B cell (primary cell): ENCODE measurements at regions not wholly inside any gene's neighbourhood (a gene's known extent, or its start where the extent isn't known, plus 50 kb on each side); places are given as distances from the start of the nearest gene placed in this dataset.

ENCODE experiments used
- ATAC-seq: fragments of 200-7000 bp; cut with Tn5 transposase; one replicate; pipeline ENCODE4 v1.10.0; 2021; ENCODE audit warnings: low read depth, mild to moderate bottlenecking, moderate number of reproducible peaks, moderate library complexity
- CTCF ChIA-PET: fragments of 350-600 bp; sonication (Branson Sonifier 250); formaldehyde crosslinking; loops from one replicate; lab custom pipeline; 2021; ENCODE audit warnings: antibody characterized with exemption, inconsistent platforms; lab: Charles Lee
- POLR2A ChIA-PET: fragments of 350-600 bp; sonication (Branson Sonifier 250); formaldehyde crosslinking; loops from one replicate; lab custom pipeline; 2021; ENCODE audit warnings: antibody characterized with exemption; lab: Charles Lee
- DNase-seq: peaks from one replicate; pipeline ENCODE4 v3.0.0; 2013
- H2AFZ ChIP-seq: 2 replicates; pipeline ENCODE4 v1.6.1; 2012; ENCODE audit warnings: mild to moderate bottlenecking, low read depth, low read length; ENCODE audit not compliant: insufficient read depth, poor library complexity, severe bottlenecking
- H3K27ac ChIP-seq, 2 donors: 1 replicate in 1 of 2; 2 replicates in 1 of 2; pipeline ENCODE4 v1.5.1; 2012 to 2013; ENCODE audit warnings: low read length in 2 of 2, mild to moderate bottlenecking in 2 of 2, moderate library complexity in 1 of 2
- H3K27me3 ChIP-seq, 4 experiments: fragments of 200-600 bp in 1 of 4; sonication (generic) in 1 of 4; replicated peaks in 1 of 4; 1 replicate in 2 of 4; 2 replicates in 2 of 4; pipeline versions ENCODE4 v1.6.1 to v1.7.0; 2013 to 2016; ENCODE audit warnings: low read length in 3 of 4, mild to moderate bottlenecking in 2 of 4, mixed read lengths in 1 of 4, moderate library complexity in 1 of 4; ENCODE audit not compliant: insufficient read depth in 4 of 4, control insufficient read depth in 3 of 4; ENCODE audit errors: control extremely low read depth in 1 of 4
- H3K36me3 ChIP-seq, 2 experiments: replicated peaks in 1 of 2; 1 replicate in 1 of 2; 2 replicates in 1 of 2; pipeline versions ENCODE4 v1.6.1 to v1.7.1; 2013; ENCODE audit warnings: low read length in 1 of 2; ENCODE audit not compliant: insufficient read depth in 2 of 2, control insufficient read depth in 1 of 2; ENCODE audit errors: control extremely low read depth in 1 of 2, extremely low read depth in 1 of 2
- H3K4me1 ChIP-seq, 2 donors: fragments of 200-600 bp in 1 of 2; sonication (generic) in 1 of 2; 1 replicate in 1 of 2; 2 replicates in 1 of 2; pipeline versions ENCODE4 v1.5.1 to v1.6.1; 2013 to 2017; ENCODE audit warnings: low read length in 2 of 2; ENCODE audit not compliant: control insufficient read depth in 2 of 2, insufficient read depth in 2 of 2
- H3K4me2 ChIP-seq: replicated peaks from 2 replicates; pipeline ENCODE3; 2012; ENCODE audit warnings: mild to moderate bottlenecking, low read depth, low read length; ENCODE audit not compliant: poor library complexity, severe bottlenecking
- H3K4me3 ChIP-seq, 5 experiments: fragments of 200-600 bp in 1 of 5; sonication (generic) in 1 of 5; 1 replicate in 3 of 5; 2 replicates in 2 of 5; pipeline versions ENCODE4 v1.5.1 to v1.7.0; 2011 to 2016; ENCODE audit warnings: low read length in 4 of 5, mild to moderate bottlenecking in 4 of 5, low read depth in 2 of 5, control low read depth in 1 of 5, moderate library complexity in 1 of 5; ENCODE audit not compliant: insufficient read depth in 1 of 5; ENCODE audit errors: control extremely low read depth in 1 of 5, extremely low read depth in 1 of 5
- H3K79me2 ChIP-seq: fragments of 200-600 bp; sonication (generic); one replicate; pipeline ENCODE4 v1.6.0; 2016; ENCODE audit warnings: low read length; ENCODE audit not compliant: control insufficient read depth, insufficient read depth
- H3K9ac ChIP-seq: fragments of 200-600 bp; sonication (generic); 2 replicates; pipeline ENCODE4 v1.6.1; 2017; ENCODE audit warnings: mild to moderate bottlenecking, low read length, moderate library complexity
- H3K9me3 ChIP-seq, 3 donors: one replicate each; pipeline versions ENCODE4 v1.6.1 to v1.7.1; 2013; ENCODE audit warnings: low read length in 2 of 3; ENCODE audit not compliant: control insufficient read depth in 2 of 3, insufficient read depth in 1 of 3; ENCODE audit errors: control extremely low read depth in 1 of 3
- H4K20me1 ChIP-seq: 2 replicates; pipeline ENCODE4 v1.6.0; 2012; ENCODE audit warnings: mild to moderate bottlenecking, low read length; ENCODE audit not compliant: insufficient read depth, control insufficient read depth, poor library complexity, severe bottlenecking
- H3K27ac Mint-ChIP-seq: one replicate; pipeline ENCODE4 v1.8.0; 2021; ENCODE audit warnings: mixed read lengths
- H3K27me3 Mint-ChIP-seq: one replicate; pipeline ENCODE4 v1.8.0; 2021; ENCODE audit warnings: mixed read lengths
- H3K4me1 Mint-ChIP-seq: one replicate; pipeline ENCODE4 v1.8.0; 2021; ENCODE audit warnings: mixed read lengths
- H3K4me3 Mint-ChIP-seq: one replicate; pipeline ENCODE4 v1.8.0; 2021; ENCODE audit warnings: mixed read lengths
- H3K9me3 Mint-ChIP-seq: one replicate; pipeline ENCODE4 v1.8.0; 2022; ENCODE audit warnings: mixed read lengths; ENCODE audit not compliant: insufficient read depth
- EZH2 ChIP-seq: IDR thresholded peaks from 2 replicates; pipeline ENCODE4 v1.6.1; 2012; ENCODE audit warnings: borderline replicate concordance, low read depth, mild to moderate bottlenecking, moderate library complexity, low read length; ENCODE audit not compliant: insufficient read depth, poor library complexity, severe bottlenecking
- WGBS: methylation state at CpG from one replicate; pipeline ENCODE4 v1.1.5; 2013; ENCODE audit warnings: missing lambda C conversion rate; ENCODE audit not compliant: insufficient coverage; 5-methylcytosine and 5-hydroxymethylcytosine counted together
- intact Hi-C: fragments of 100-400 bp; cut with micrococcal nuclease; formaldehyde crosslinking; loops from one replicate; pipeline ENCODE4 v1.10.0; 2022
- TF ChIP-seq, protein P1 (sequence below): fragments of 200-600 bp; IDR thresholded peaks from one replicate; pipeline ENCODE4 v1.8.0; 2022; ENCODE audit warnings: antibody characterized with exemption, mild to moderate bottlenecking

- H3K4me1 Mint-ChIP-seq, result no peaks in the 10 kb centered on the region
- H3K4me2 ChIP-seq, result no peak overlapping the region
- H4K20me1 ChIP-seq, result no peaks in the 10 kb centered on the region
- intact Hi-C loops, result no loop called here
- peaks cover 9% of the 10 kb centered on the region for H3K27me3 Mint-ChIP-seq
- POLR2A ChIA-PET, result no interaction called here
- H3K79me2 ChIP-seq, result no peaks in the 10 kb centered on the region
- no peaks in the 10 kb centered on the region for H3K9me3 ChIP-seq
- no peaks in the 10 kb centered on the region for H3K9me3 Mint-ChIP-seq
- TF ChIP-seq, protein P1, sequence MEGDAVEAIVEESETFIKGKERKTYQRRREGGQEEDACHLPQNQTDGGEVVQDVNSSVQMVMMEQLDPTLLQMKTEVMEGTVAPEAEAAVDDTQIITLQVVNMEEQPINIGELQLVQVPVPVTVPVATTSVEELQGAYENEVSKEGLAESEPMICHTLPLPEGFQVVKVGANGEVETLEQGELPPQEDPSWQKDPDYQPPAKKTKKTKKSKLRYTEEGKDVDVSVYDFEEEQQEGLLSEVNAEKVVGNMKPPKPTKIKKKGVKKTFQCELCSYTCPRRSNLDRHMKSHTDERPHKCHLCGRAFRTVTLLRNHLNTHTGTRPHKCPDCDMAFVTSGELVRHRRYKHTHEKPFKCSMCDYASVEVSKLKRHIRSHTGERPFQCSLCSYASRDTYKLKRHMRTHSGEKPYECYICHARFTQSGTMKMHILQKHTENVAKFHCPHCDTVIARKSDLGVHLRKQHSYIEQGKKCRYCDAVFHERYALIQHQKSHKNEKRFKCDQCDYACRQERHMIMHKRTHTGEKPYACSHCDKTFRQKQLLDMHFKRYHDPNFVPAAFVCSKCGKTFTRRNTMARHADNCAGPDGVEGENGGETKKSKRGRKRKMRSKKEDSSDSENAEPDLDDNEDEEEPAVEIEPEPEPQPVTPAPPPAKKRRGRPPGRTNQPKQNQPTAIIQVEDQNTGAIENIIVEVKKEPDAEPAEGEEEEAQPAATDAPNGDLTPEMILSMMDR, result no peak
- TF ChIP-seq EZH2, result no peak
- H3K27ac ChIP-seq, result no peak overlapping the region
- H3K4me3 Mint-ChIP-seq, result no peak overlapping the region
- H3K4me3 ChIP-seq, result no peak overlapping the region
- no peak overlapping the region for H2AFZ ChIP-seq
- no peak for ATAC-seq
- H3K27me3 ChIP-seq, result no peaks in the 10 kb centered on the region
- H3K36me3 ChIP-seq, result no peaks in the 10 kb centered on the region
- H3K9ac ChIP-seq, result no peak overlapping the region
- CTCF ChIA-PET, result no interaction called here
- H3K27ac Mint-ChIP-seq, result no peak overlapping the region
- 89% methylated on average over 1 of the region's 3 CpGs for WGBS
- DNase-seq, result no peak
- no peaks in the 10 kb centered on the region for H3K4me1 ChIP-seq
These were observed 106.5 kb upstream of the DRD2 start for GRCh38 chr11:113581713-113582112.

GRCh38 chr11:113579292-113579940 lies 104.2 kb upstream of the DRD2 start:
- POLR2A ChIA-PET, result no interaction called here

More at GRCh38 chr11:113579292-113579940, 104.2 kb upstream of the DRD2 start:
- intact Hi-C loops, result no loop called here
- DNase-seq (no peak), ATAC-seq (no peak)
- Histone ChIP-seq H3K4me1 (no peaks in the 10 kb centered on the region), H4K20me1 (no peaks in the 10 kb centered on the region), H3K4me2 (no peak overlapping the region), H3K27me3 (no peaks in the 10 kb centered on the region), H3K36me3 (no peaks in the 10 kb centered on the region), H3K27ac (no peak overlapping the region), H2AFZ (no peak overlapping the region), H3K9ac (no peak overlapping the region), H3K4me3 (no peak overlapping the region), H3K9me3 (no peaks in the 10 kb centered on the region), H3K79me2 (no peaks in the 10 kb centered on the region)
- no peak overlapping the region for H3K4me3 Mint-ChIP-seq
- no peak overlapping the region for H3K27ac Mint-ChIP-seq
- no peak for TF ChIP-seq EZH2
- TF ChIP-seq, protein P1, result no peak
- no peaks in the 10 kb centered on the region for H3K4me1 Mint-ChIP-seq
- CTCF ChIA-PET, result no interaction called here
- H3K9me3 Mint-ChIP-seq, result no peaks in the 10 kb centered on the region
- H3K27me3 Mint-ChIP-seq, result peaks cover 12% of the 10 kb centered on the region
- WGBS, result 89% methylated on average over 11 of the region's 11 CpGs
